ENCODE measurements at regions not wholly inside any gene's neighbourhood (a gene's known extent, or its start where the extent isn't known, plus 50 kb on each side); places are given as distances from the start of the nearest gene placed in this dataset.
"Not testable (repeated sequence)": the region's sequence is repeated elsewhere in the genome, so short reads cannot be mapped to it uniquely, and the experiment has no call there.

DNA sequence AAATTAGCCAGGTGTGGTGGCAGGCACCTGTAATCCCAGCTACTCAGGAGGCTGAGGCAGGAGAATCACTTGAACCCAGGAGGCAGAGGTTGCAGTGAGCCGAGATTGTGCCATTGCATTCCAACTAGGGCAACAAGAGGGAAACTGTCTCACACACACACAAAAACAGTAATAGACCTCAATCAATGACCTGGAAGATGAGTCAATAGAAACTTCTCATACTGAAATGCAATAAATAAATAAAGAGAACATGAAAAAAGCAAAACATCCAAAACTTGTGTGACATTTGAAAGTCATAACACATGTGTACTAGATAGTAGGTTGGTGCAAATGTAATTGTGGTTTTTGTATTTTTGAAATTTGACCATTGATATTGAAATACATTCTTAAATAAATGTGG is 1338.5 kb downstream of the AMY1C start:
- no peak for DNase-seq (ENCODE audit: low spot score)
- TF ChIP-seq, protein P1, sequence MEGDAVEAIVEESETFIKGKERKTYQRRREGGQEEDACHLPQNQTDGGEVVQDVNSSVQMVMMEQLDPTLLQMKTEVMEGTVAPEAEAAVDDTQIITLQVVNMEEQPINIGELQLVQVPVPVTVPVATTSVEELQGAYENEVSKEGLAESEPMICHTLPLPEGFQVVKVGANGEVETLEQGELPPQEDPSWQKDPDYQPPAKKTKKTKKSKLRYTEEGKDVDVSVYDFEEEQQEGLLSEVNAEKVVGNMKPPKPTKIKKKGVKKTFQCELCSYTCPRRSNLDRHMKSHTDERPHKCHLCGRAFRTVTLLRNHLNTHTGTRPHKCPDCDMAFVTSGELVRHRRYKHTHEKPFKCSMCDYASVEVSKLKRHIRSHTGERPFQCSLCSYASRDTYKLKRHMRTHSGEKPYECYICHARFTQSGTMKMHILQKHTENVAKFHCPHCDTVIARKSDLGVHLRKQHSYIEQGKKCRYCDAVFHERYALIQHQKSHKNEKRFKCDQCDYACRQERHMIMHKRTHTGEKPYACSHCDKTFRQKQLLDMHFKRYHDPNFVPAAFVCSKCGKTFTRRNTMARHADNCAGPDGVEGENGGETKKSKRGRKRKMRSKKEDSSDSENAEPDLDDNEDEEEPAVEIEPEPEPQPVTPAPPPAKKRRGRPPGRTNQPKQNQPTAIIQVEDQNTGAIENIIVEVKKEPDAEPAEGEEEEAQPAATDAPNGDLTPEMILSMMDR (IDR thresholded peaks at IDR 0.05; ENCODE audit: borderline replicate concordance, control extremely low read depth, extremely low read depth, insufficient read depth, missing control alignments): no peak
- in situ Hi-C loops (cut with MboI; ENCODE audit: low sequenced_read_pairs, unreplicated experiment): no loop called here

DNA sequence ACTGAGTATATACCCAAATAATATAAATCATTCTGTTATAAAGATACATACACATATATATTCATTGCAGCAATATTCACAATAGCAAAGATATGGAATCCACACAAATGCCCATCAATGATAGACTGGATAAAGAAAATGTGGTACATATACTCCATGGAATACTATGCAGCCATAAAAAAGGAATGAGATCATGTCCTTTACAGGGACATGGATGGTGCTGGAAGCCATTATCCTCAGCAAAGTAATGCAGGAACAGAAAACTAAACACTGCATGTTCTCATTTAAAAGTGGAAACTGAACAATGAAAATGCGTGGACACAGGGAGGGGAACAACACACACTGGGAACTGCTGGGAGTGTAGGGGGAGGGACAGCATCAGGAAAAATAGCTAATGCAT is 1344.2 kb downstream of the AMY1C start:
- DNase-seq (ENCODE audit: low spot score); in situ Hi-C loops (cut with MboI; ENCODE audit: low sequenced_read_pairs, unreplicated experiment): not testable (repeated sequence)

DNA sequence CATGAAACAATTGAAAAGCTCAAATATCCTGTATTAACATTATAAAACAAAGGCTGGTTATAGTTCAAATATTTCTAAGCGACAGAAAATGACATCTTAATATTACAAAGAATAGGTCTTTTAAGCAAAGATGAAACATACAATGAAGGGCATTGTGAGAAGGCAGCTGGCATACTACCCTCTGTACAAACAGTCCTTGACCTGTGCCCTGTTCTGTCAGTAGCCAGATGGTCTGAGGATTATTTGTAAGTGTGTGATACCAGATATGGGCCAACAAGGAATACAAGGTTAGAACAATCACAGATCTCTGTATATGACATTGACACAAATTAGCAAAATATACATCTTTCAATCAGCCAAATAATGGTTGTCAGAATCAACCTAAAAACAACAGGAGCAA is 1350.4 kb downstream of the AMY1C start:
- no peak for DNase-seq (ENCODE audit: low spot score)
- TF ChIP-seq, protein P1 (IDR thresholded peaks at IDR 0.05; ENCODE audit: borderline replicate concordance, control extremely low read depth, extremely low read depth, insufficient read depth, missing control alignments): no peak
- in situ Hi-C loops (cut with MboI; ENCODE audit: low sequenced_read_pairs, unreplicated experiment): no loop called here

DNA sequence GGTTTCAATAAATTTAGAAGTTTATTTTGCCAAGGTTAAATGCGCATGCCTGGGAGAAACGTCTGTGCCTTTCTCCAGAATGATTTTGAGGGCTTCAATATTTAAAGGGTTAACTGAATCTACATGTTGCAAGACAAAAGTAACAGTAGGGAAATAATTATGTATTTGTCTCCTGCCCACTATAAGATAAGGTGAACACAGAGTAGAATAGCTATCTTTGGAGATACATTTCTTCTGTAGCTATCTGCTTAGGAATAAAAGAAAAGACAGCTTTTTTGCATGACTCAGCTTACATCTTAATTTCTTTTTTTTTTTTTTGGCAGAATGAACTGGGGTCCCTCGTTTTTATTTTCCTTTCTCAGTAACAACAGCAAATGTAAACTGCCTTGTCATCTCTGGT is 1351.6 kb downstream of the AMY1C start:
- DNase-seq (ENCODE audit: low spot score): no peak
- TF ChIP-seq, protein P1 (IDR thresholded peaks at IDR 0.05; ENCODE audit: borderline replicate concordance, control extremely low read depth, extremely low read depth, insufficient read depth, missing control alignments): no peak
- in situ Hi-C loops (cut with MboI; ENCODE audit: low sequenced_read_pairs, unreplicated experiment): no loop called here

DNA sequence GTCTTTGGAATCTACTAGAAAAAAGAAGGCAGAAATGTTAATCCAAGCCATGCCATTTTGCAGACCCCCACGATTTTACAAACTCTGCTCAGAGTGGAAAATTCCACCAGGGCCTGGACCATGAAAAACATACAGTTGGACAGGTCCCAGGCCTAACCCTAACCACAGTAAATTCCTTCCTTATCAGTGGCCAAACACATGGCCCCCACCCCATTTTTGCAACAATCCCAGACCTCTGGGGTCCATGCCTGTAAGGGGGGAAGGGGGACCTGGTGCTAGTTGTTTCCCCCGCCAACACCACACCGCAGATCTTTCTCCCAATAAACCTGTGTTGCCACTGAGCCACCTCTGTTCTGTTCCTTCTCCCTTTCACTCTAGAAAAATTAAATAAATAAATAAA is 1352.7 kb downstream of the AMY1C start:
- in situ Hi-C loops (cut with MboI; ENCODE audit: low sequenced_read_pairs, unreplicated experiment): no loop called here
- TF ChIP-seq, protein P1 (IDR thresholded peaks at IDR 0.05; ENCODE audit: borderline replicate concordance, control extremely low read depth, extremely low read depth, insufficient read depth, missing control alignments): no peak
- no peak for DNase-seq (ENCODE audit: low spot score)

DNA sequence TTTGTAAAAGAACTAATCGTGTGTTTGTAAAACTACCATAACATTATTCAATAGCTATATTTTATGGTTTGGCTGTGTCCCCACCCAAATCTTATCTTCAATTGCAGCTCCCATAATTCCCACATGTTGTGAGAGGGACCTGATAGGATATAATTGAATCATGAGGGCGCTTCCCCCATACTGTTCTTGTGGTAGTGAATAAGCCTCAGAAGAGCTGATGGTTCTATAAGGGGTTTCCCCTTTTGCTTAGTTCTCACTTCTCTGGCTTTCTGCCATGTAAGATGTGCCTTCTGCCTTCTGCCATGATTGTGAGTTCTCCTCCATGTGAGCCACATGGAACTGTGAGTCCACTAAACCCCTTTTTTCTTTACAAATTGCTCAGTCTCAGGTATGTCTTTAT is 1372.3 kb downstream of the AMY1C start:
- TF ChIP-seq, protein P1 (IDR thresholded peaks at IDR 0.05; ENCODE audit: borderline replicate concordance, control extremely low read depth, extremely low read depth, insufficient read depth, missing control alignments): no peak
- in situ Hi-C loops (cut with MboI; ENCODE audit: low sequenced_read_pairs, unreplicated experiment): no loop called here
- DNase-seq (ENCODE audit: low spot score): no peak

DNA sequence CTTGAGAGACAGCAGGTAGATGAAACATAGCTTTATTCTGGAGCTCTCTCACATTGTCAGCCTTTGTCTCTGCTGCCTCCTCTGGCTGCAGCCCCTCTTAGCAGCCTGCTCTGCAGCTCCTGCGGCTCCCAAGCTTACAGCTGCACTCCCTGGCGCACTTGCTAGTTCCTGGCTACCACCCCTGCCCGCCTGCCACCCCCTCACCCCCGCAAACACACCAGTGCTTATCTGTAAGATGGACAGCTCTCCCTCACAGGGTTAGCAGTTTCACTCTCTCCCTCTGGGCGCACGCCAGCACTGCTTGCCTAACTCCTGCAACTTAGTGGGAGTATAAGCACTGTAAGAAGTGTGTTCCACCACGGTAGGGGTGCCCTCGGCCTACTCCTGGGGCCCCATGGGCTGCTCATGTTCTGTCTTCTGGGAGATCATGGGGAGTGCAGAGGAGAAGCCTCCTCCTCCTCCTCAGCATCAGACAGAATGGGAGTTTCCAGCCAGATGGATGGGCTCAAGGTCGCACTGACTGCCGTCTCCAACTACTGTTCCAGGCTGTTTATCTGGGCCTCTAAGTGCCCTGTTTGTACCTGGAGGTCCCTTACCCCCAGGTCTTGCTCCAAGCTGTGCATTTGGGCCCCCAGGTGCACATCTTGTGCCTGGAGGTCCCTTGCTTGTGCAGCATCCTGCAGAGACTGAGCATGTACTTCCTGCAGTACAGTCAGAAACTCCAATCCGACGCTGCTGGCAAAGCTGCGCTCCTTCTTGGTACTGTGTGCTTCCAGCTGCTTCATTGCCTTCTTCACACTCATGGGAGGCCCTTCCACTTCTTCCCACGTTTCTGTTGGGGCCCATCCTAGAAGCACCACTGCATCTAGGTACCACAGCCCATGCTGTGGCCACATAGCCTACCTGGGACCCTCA is 1388.1 kb downstream of the AMY1C start:
- peak; percentile 33 for DNase-seq (ENCODE audit: low spot score)
- TF ChIP-seq, protein P1 (IDR thresholded peaks at IDR 0.05; ENCODE audit: borderline replicate concordance, control extremely low read depth, extremely low read depth, insufficient read depth, missing control alignments): peak; percentile 51
- in situ Hi-C loops (cut with MboI; ENCODE audit: low sequenced_read_pairs, unreplicated experiment): no loop called here

Measured in GM13976 (cell line).